Stimulated activated CD4-positive, alpha-beta T cell treated with anti-CD3 and anti-CD28 coated beads, Interleukin-12 subunit alpha, Interleukin-12 subunit beta, amount 100 ng/mL, for 24 hours (primary cell): ENCODE measurements at regions not wholly inside any gene's neighbourhood (a gene's known extent, or its start where the extent isn't known, plus 50 kb on each side); places are given as distances from the start of the nearest gene placed in this dataset.
"Not testable (repeated sequence)": the region's sequence is repeated elsewhere in the genome, so short reads cannot be mapped to it uniquely, and the experiment has no call there.

Experiments used
- DNase-seq, 2 experiments: peaks; one replicate each; pipeline ENCODE4 v3.0.0-alpha.2; 2020; ENCODE audit warnings: low read depth in 2 of 2

- DNase-seq: no peak
Observed at GRCh38 chrX:150052226-150052625, 113.9 kb upstream of the EOLA2 start.

GRCh38 chrX:150058728-150059127 lies 120.4 kb upstream of the EOLA2 start:
- DNase-seq: no peak

GRCh38 chrX:150060406-150060805 lies 122.1 kb upstream of the EOLA2 start:
- no peak for DNase-seq

- DNase-seq: no peak
Observed at GRCh38 chrX:150062292-150063137, 124.2 kb upstream of the EOLA2 start.

- no peak for DNase-seq
Observed at GRCh38 chrX:150063138-150063518, 124.8 kb upstream of the EOLA2 start.

GRCh38 chrX:150063674-150064073 lies 125.4 kb upstream of the EOLA2 start:
- DNase-seq: no peak

- DNase-seq: no peak
Observed at GRCh38 chrX:150074175-150074574, 135.9 kb upstream of the EOLA2 start.

- no peak for DNase-seq
Observed at GRCh38 chrX:150080497-150080896, 142.2 kb upstream of the EOLA2 start.

- DNase-seq: no peak
Observed at GRCh38 chrX:150081076-150081475, 142.8 kb upstream of the EOLA2 start.

- no peak for DNase-seq
Observed at GRCh38 chrX:150084496-150085229, 146.4 kb upstream of the EOLA2 start.

- DNase-seq: no peak
Observed at GRCh38 chrX:150085881-150086280, 147.6 kb upstream of the EOLA2 start.

GRCh38 chrX:150086371-150086770 lies 148.1 kb upstream of the EOLA2 start:
- no peak for DNase-seq

GRCh38 chrX:150087612-150088011 lies 149.3 kb upstream of the EOLA2 start:
- DNase-seq: no peak

GRCh38 chrX:150088042-150088441 lies 149.8 kb upstream of the EOLA2 start:
- DNase-seq: no peak

- DNase-seq: no peak
Observed at GRCh38 chrX:150088766-150089518, 150.7 kb upstream of the EOLA2 start.

GRCh38 chrX:150091300-150091699 lies 153.0 kb upstream of the EOLA2 start:
- DNase-seq: not testable (repeated sequence)

GRCh38 chrX:150092549-150092948 lies 154.3 kb upstream of the EOLA2 start:
- no peak for DNase-seq

- DNase-seq: no peak
Observed at GRCh38 chrX:150094375-150094774, 156.1 kb upstream of the EOLA2 start.

GRCh38 chrX:150094996-150095395 lies 156.7 kb upstream of the EOLA2 start:
- no peak for DNase-seq

GRCh38 chrX:150099316-150099715 lies 161.0 kb upstream of the EOLA2 start:
- no peak for DNase-seq

GRCh38 chrX:150100261-150100660 lies 162.0 kb upstream of the EOLA2 start:
- DNase-seq: no peak

GRCh38 chrX:150118476-150118875 lies 180.2 kb upstream of the EOLA2 start:
- no peak for DNase-seq
